ENCODE measurements at regions not wholly inside any gene's neighbourhood (a gene's known extent, or its start where the extent isn't known, plus 50 kb on each side); places are given as distances from the start of the nearest gene placed in this dataset.

DNA sequence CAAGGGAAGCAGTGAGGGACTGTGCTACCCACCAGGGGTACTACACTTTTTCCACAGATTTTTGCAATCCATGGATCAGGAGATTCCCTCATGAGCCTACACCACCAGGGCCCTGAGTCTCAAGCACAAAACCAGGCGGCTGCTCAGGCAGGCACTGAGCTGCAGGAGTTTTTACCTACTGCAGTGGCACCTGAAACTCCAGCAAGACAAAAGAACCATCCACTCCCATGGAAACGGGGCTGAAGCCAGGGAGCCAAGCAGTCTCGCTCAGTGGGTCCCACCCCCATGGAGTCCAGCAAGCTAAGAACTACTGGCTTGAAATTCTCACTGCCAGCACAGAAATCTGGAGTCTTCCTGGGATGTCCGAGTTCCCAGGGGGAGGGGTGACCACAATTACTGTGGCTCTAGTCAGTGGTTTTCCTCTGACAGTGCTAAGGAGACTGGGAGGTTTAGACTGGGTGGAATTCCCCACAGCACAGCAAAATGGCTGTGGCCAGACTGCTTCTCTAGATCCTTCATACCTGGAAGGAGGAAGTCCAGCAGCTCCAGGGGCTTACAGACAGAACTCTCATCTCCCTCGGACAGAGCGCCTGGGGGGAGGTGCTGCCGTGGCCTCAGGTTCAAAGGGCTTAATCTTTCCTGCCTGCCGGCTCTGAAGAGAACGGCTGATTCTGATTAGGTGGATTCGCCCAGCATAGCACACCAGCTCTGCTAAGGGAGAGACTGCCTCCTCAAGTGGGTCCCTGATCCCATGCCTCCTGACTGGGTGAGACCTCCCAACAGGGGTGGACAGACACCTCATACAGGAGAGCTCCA is 437.8 kb downstream of the LTN1 start:
- ChIA-PET POLR2A (ENCODE audit: low non-redundant PET) (no interaction called here), CTCF (interaction anchor here (0.6 kb wide), 1 partner anchor 162 kb away, joined by 4 read pairs; no protein-coding TSS in a partner anchor)
- no peak overlapping the region for H3K27ac ChIP-seq
- TF ChIP-seq, protein P1, sequence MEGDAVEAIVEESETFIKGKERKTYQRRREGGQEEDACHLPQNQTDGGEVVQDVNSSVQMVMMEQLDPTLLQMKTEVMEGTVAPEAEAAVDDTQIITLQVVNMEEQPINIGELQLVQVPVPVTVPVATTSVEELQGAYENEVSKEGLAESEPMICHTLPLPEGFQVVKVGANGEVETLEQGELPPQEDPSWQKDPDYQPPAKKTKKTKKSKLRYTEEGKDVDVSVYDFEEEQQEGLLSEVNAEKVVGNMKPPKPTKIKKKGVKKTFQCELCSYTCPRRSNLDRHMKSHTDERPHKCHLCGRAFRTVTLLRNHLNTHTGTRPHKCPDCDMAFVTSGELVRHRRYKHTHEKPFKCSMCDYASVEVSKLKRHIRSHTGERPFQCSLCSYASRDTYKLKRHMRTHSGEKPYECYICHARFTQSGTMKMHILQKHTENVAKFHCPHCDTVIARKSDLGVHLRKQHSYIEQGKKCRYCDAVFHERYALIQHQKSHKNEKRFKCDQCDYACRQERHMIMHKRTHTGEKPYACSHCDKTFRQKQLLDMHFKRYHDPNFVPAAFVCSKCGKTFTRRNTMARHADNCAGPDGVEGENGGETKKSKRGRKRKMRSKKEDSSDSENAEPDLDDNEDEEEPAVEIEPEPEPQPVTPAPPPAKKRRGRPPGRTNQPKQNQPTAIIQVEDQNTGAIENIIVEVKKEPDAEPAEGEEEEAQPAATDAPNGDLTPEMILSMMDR (conservative IDR thresholded peaks at IDR 0.05; ENCODE audit: low read depth) = no peak
- DNase-seq (ENCODE audit: low spot score) = no peak

DNA sequence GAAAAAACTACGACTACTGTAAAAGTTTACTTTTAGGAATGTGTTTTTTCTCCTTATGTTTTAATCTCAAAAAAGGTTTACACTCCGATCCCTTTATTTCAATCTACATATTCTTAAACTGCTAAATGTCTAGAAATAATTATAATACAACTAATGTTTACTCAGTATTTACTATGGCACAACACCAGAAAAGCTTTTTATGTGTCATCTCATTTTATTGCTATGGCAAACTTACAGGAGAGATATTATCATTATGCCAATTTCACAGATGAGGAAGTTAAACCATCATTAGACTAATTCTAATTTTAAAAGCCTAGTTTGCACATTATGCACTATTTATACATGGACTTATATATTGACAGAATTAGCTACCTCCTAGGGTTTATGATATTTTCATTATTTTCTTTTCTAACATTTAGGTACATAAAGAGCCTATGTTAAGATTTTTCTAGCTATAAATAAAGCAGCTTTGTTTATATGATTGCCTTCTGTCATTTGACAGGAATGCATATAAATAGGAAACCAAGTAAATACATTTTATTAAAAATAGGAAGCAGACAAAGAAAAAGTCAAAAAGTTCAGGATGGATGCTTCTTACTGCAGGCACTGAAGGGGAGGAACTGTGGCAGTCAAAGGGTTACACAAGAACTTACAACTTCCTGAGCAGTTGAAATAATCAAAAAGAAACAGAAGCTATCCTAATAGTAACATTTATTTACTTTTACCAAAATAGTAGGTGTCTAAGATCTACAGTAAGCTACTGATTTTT is 442.4 kb downstream of the LTN1 start:
- H3K27ac ChIP-seq = no peak overlapping the region
- CTCF ChIA-PET = interaction anchor here (1.2 kb wide), 1 partner anchor 194 kb away, joined by 3 read pairs; no protein-coding TSS in a partner anchor
- POLR2A ChIA-PET (ENCODE audit: low non-redundant PET) = no interaction called here
- no peak for DNase-seq (ENCODE audit: low spot score)
- TF ChIP-seq, protein P1 (conservative IDR thresholded peaks at IDR 0.05; ENCODE audit: low read depth) = no peak

DNA sequence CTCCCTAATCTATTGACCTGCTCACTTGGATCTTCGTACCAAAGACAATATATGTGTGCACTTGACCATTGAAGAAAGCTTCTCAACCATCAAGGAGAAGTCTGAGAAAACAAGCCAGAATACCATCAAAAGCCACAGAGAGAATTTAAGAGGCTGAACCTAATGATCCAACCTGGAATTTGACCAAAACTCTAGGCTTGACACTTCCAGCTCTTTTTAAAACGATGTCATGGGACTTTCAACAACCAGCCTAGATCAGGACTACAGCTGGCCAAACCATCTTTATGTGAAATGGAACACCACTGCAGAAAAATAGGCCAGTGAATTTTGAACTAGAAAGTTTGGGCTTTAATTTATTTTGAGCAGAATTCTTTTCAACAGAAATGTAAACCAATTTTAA is 444.4 kb downstream of the LTN1 start:
- no peak for DNase-seq (ENCODE audit: low spot score)
- ChIA-PET CTCF (no interaction called here), POLR2A (ENCODE audit: low non-redundant PET) (no interaction called here)
- no peak overlapping the region for H3K27ac ChIP-seq
- TF ChIP-seq, protein P1 (conservative IDR thresholded peaks at IDR 0.05; ENCODE audit: low read depth) = no peak

DNA sequence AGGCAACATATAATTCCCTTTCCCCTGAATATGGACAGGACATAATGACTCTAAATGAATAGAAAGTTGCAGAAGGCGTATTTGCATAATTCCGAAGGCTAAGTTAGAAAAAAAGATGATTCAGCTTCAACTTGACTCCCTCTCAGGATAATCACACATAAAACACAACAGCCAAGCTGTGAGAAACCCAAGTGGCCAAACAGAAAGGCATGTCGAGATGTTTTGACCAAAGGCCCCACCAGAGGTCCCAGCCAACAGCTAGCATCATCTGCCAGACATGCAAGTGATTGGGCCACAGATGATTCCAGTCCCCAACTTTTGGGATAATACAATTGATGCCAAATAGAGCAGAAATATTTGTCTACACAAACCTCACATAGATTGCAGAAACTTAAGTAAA is 444.9 kb downstream of the LTN1 start:
- DNase-seq (ENCODE audit: low spot score) = no peak
- ChIA-PET POLR2A (ENCODE audit: low non-redundant PET) (no interaction called here), CTCF (no interaction called here)
- TF ChIP-seq, protein P1 (conservative IDR thresholded peaks at IDR 0.05; ENCODE audit: low read depth) = no peak
- no peak overlapping the region for H3K27ac ChIP-seq

DNA sequence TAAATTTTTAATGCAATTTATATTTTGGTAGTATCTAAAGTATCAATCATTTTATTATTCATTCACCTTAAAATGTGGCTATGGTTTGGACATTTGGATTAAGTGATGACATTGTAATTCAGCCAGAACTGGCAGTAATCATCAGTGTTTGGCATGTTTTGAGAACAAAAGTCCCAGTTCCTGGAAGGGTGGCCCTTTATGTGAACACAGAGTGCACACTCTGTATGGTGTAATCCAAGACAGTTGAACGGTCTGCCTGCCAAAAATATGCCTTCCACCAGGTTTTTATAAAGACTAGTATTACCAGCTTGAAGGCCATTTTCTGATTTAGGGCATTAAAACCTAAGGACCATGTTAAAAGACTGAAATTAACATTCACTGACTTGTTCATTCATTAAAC is 448.7 kb downstream of the LTN1 start:
- ChIA-PET CTCF (interaction anchor here (0.8 kb wide), 1 partner anchor 9 kb away, joined by 4 read pairs; no protein-coding TSS in a partner anchor), POLR2A (ENCODE audit: low non-redundant PET) (no interaction called here)
- TF ChIP-seq, protein P1 (conservative IDR thresholded peaks at IDR 0.05; ENCODE audit: low read depth) = no peak
- H3K27ac ChIP-seq = no peak overlapping the region
- no peak for DNase-seq (ENCODE audit: low spot score)

DNA sequence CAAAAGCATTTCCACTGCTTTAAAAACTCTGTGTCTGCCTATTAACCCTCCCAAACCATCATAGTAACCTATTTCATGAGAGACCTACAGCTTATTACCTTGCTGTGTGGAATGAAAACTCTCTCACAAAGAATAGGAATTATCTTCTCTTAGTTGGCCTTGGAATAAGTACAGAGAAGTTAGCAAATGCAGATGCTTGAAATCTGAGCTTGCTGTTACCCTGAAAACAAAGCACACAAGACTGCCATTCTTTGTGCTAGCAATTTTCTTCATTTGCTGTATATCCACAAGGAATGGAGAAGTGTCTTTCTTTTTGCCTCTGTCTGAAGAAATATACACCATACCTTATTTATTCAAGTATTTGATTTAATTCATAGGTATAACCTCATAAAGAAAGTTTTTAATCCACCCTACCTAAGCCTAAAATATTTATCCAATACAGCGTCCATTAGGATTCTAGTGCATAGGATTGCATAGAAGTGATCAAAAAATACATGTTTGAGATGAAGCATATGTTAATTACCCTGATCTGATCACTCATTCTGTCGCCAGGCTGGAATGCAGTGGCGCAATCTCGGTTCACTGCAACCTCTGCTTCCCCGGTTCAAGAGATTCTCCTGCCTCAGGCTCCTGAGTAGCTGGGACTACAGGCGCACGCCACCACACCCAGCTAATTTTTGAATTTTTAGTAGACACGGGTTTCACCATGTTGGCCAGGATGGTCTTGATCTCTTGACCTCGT is 451.1 kb downstream of the LTN1 start:
- ChIA-PET POLR2A (ENCODE audit: low non-redundant PET) (no interaction called here), CTCF (no interaction called here)
- TF ChIP-seq, protein P1 (conservative IDR thresholded peaks at IDR 0.05; ENCODE audit: low read depth) = no peak
- H3K27ac ChIP-seq = no peak overlapping the region
- DNase-seq (ENCODE audit: low spot score) = no peak

All from RWPE1 (cell line).